ENCODE measurements at regions not wholly inside any gene's neighbourhood (a gene's known extent, or its start where the extent isn't known, plus 50 kb on each side); places are given as distances from the start of the nearest gene placed in this dataset.

GRCh38 chr5:133792024-133792423 lies 176.4 kb downstream of the C5orf15 start:
- H3K4me1 Mint-ChIP-seq = peaks cover 29 to 31% of the 10 kb centered on the region in 2 experiments
- Histone ChIP-seq H2BK12ac (ENCODE audit: insufficient read length, low read depth, low read length) (no peak overlapping the region), H4K20me1 (ENCODE audit: control insufficient read depth, insufficient read depth, insufficient read length) (no peaks in the 10 kb centered on the region), H3K23me2 (ENCODE audit: insufficient read length, low read depth, low read length, poor library complexity, severe bottlenecking) (no peaks in the 10 kb centered on the region), H3K18ac (ENCODE audit: insufficient read length, low read depth, low read length) (no peak overlapping the region), H4K8ac (replicated peaks; ENCODE audit: insufficient read length, low read depth, low read length) (no peak overlapping the region), H3K14ac (ENCODE audit: insufficient read depth, low read length) (no peak overlapping the region), H3K9ac (ENCODE audit: extremely low read depth, insufficient read length, low read length) (no peak overlapping the region), H3K27me3 (ENCODE audit: insufficient read depth, low read length) (no peaks in the 10 kb centered on the region; the same call in 1 of the 2 replicates), H4K91ac (ENCODE audit: insufficient read length, low read depth, low read length) (no peak overlapping the region), H2BK20ac (ENCODE audit: low read depth, low read length, poor library complexity, severe bottlenecking) (no peak overlapping the region), H4K5ac (ENCODE audit: insufficient read length, low read depth, low read length) (no peak overlapping the region), H3K4ac (ENCODE audit: low read depth, low read length) (no peak overlapping the region), H3K4me1 (ENCODE audit: insufficient read depth, low read length) (peaks cover 5% of the 10 kb centered on the region; the same call in 1 of the 2 replicates), H3K9me3 (ENCODE audit: control insufficient read depth, low read depth, low read length) (no peaks in the 10 kb centered on the region), H2BK5ac (ENCODE audit: insufficient read length, low read length) (no peak overlapping the region), H3T11ph (ENCODE audit: low read length) (no peak overlapping the region), H2BK15ac (ENCODE audit: low read depth, low read length) (no peak overlapping the region), H2AK5ac (ENCODE audit: insufficient read length, low read length) (no peak overlapping the region), H3K79me2 (ENCODE audit: insufficient read depth, low read length) (no peaks in the 10 kb centered on the region), H2AFZ (ENCODE audit: low read length) (no peak overlapping the region), H3K56ac (ENCODE audit: insufficient read length, low read depth, low read length) (no peak overlapping the region), H3K23ac (ENCODE audit: insufficient read length, low read depth, low read length) (no peak overlapping the region), H3K4me2 (ENCODE audit: insufficient read depth, insufficient read length, low read length) (no peak overlapping the region), H3K79me1 (ENCODE audit: insufficient read depth, low read depth, low read length, poor library complexity, severe bottlenecking) (no peaks in the 10 kb centered on the region), H3K27ac (ENCODE audit: insufficient read length, low read depth, low read length) (no peak overlapping the region), H2BK120ac (ENCODE audit: low read depth, low read length, poor library complexity, severe bottlenecking) (no peak overlapping the region)
- H3K27me3 Mint-ChIP-seq (ENCODE audit: low read depth) = peaks cover 6% of the 10 kb centered on the region
- H3K9me3 Mint-ChIP-seq = no peaks in the 10 kb centered on the region; a peak in 1 of 5 replicates
- TF ChIP-seq, protein P1, sequence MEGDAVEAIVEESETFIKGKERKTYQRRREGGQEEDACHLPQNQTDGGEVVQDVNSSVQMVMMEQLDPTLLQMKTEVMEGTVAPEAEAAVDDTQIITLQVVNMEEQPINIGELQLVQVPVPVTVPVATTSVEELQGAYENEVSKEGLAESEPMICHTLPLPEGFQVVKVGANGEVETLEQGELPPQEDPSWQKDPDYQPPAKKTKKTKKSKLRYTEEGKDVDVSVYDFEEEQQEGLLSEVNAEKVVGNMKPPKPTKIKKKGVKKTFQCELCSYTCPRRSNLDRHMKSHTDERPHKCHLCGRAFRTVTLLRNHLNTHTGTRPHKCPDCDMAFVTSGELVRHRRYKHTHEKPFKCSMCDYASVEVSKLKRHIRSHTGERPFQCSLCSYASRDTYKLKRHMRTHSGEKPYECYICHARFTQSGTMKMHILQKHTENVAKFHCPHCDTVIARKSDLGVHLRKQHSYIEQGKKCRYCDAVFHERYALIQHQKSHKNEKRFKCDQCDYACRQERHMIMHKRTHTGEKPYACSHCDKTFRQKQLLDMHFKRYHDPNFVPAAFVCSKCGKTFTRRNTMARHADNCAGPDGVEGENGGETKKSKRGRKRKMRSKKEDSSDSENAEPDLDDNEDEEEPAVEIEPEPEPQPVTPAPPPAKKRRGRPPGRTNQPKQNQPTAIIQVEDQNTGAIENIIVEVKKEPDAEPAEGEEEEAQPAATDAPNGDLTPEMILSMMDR (conservative IDR thresholded peaks at IDR 0.05) = no peak
- peak; percentile 15 for DNase-seq
- H3K36me3 Mint-ChIP-seq (ENCODE audit: insufficient read depth in 1 of 3, low read depth in 3 of 3) = no peaks in the 10 kb centered on the region
- no peak overlapping the region for H3K27ac Mint-ChIP-seq
- H3K4me3 Mint-ChIP-seq = no peak overlapping the region
